ENCODE measurements at regions not wholly inside any gene's neighbourhood (a gene's known extent, or its start where the extent isn't known, plus 50 kb on each side); places are given as distances from the start of the nearest gene placed in this dataset.
A peak's percentile ranks its signal among the peaks of the same experiment; 100 is the strongest.

DNA sequence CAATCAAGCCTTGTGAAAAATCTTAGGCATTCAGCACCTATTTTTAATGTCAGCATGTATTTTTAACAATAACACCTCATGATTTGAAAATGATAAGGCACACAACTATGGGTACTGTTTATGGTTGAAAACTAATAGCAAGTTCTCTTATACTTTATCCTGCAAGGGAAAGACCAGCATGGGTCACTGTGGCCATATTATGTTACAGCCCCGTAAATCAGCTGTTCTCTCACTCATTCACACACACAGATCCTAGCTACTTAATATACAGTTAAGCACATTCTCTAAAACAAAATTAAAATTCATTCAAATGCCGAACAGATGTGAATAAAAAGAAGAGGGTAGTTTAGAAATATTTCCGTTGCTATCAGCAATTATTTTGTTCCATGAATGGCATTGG lies 224.4 kb downstream of the OGFRL1 start (continued):
- TF ChIP-seq YY1 (IDR thresholded peaks at IDR 0.05; ENCODE audit: low read depth, low read length): no peak
- TF ChIP-seq KDM1A (IDR thresholded peaks at IDR 0.05; ENCODE audit: borderline replicate concordance): no peak
- TF ChIP-seq, protein P1, sequence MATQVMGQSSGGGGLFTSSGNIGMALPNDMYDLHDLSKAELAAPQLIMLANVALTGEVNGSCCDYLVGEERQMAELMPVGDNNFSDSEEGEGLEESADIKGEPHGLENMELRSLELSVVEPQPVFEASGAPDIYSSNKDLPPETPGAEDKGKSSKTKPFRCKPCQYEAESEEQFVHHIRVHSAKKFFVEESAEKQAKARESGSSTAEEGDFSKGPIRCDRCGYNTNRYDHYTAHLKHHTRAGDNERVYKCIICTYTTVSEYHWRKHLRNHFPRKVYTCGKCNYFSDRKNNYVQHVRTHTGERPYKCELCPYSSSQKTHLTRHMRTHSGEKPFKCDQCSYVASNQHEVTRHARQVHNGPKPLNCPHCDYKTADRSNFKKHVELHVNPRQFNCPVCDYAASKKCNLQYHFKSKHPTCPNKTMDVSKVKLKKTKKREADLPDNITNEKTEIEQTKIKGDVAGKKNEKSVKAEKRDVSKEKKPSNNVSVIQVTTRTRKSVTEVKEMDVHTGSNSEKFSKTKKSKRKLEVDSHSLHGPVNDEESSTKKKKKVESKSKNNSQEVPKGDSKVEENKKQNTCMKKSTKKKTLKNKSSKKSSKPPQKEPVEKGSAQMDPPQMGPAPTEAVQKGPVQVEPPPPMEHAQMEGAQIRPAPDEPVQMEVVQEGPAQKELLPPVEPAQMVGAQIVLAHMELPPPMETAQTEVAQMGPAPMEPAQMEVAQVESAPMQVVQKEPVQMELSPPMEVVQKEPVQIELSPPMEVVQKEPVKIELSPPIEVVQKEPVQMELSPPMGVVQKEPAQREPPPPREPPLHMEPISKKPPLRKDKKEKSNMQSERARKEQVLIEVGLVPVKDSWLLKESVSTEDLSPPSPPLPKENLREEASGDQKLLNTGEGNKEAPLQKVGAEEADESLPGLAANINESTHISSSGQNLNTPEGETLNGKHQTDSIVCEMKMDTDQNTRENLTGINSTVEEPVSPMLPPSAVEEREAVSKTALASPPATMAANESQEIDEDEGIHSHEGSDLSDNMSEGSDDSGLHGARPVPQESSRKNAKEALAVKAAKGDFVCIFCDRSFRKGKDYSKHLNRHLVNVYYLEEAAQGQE (IDR thresholded peaks at IDR 0.05; ENCODE audit: low read depth, low read length): no peak
- no peak for TF ChIP-seq NFXL1 (IDR thresholded peaks at IDR 0.05; ENCODE audit: borderline replicate concordance)
- no peak for TF ChIP-seq NR2C2 (IDR thresholded peaks at IDR 0.05; ENCODE audit: borderline replicate concordance, control insufficient read depth, insufficient read length, low read depth)
- TF ChIP-seq KAT2A (conservative IDR thresholded peaks at IDR 0.05; ENCODE audit: control insufficient read depth, low read depth, low read length): no peak
- no peak for TF ChIP-seq MEF2B (IDR thresholded peaks at IDR 0.05; ENCODE audit: partially characterized antibody, poor library complexity, severe bottlenecking)
- no peak for TF ChIP-seq FOS (IDR thresholded peaks at IDR 0.05; ENCODE audit: borderline replicate concordance, extremely low read depth, insufficient read length)

DNA sequence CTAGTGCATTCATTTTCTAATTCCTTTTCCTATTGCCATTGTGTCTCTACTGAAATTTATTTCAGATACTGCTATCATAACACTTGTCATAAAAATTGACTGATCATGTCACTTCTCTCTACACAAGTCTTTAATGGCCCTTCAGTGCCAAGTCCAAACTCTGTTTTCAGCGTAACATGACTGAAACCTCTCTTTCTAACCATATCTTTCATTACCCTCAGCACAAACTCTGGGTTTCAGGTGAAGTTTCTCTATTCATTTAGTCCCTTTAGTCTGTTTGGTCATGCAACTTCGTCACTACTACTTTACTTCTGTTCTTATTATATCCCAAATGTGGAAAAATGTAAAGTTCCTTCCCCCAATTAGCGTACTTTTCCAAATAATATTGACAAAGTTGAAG lies 234.9 kb downstream of the OGFRL1 start:
- Histone ChIP-seq H3K36me3 (ENCODE audit: control insufficient read depth in 2 of 2, insufficient read depth in 2 of 2, low read length in 1 of 2) (no peaks in the 10 kb centered on the region), H3K27ac (ENCODE audit: control insufficient read depth, insufficient read depth) (no peak overlapping the region), H3K9ac (ENCODE audit: control insufficient read depth, insufficient read depth, low read length) (no peak overlapping the region), H2AFZ (ENCODE audit: control insufficient read depth, low read depth, low read length) (no peak overlapping the region), H3K4me2 (ENCODE audit: control insufficient read depth, insufficient read depth) (no peak overlapping the region), H4K20me1 (ENCODE audit: control insufficient read depth, insufficient read depth) (no peaks in the 10 kb centered on the region), H3K27me3 (replicated peaks in 1 of 2; ENCODE audit: control insufficient read depth in 2 of 2, insufficient read depth in 2 of 2, low read length in 1 of 2) (no peaks in the 10 kb centered on the region; a peak in 1 of 4 replicates), H3K4me1 (ENCODE audit: control insufficient read depth, insufficient read depth, low read length) (no peaks in the 10 kb centered on the region), H3K4me3 (no peak overlapping the region), H3K79me2 (ENCODE audit: control insufficient read depth, insufficient read depth, low read length) (no peaks in the 10 kb centered on the region), H3K9me3 (replicated peaks; ENCODE audit: control insufficient read depth, insufficient read depth, low read length) (no peaks in the 10 kb centered on the region)
- FAIRE-seq: no peak
- ChIA-PET SMC1A (ENCODE audit: uncharacterized antibody, unreplicated experiment) (no interaction called here), CTCF (no interaction called here), POLR2A (no interaction called here), RAD21 (ENCODE audit: unreplicated experiment) (no interaction called here)
- no peak for DNase-seq (ENCODE audit: low read depth, low spot score)
- in situ Hi-C loops (cut with MboI): no loop called here
- no TSS peak for BruUV-seq (replicated peaks)
- intact Hi-C loops (cut with micrococcal nuclease; ENCODE audit: unreplicated experiment): no loop called here
- WGBS (ENCODE audit: insufficient coverage, insufficient replicate concordance, low lambda C conversion rate, missing lambda C conversion rate): 9% methylated on average over 3 of the region's 3 CpGs
- peak; percentile 46 for ATAC-seq
- no peak for TF ChIP-seq IKZF1 (conservative IDR thresholded peaks at IDR 0.05)
- TF ChIP-seq SUZ12 (IDR thresholded peaks at IDR 0.05; ENCODE audit: unreplicated experiment): no peak
- no peak for TF ChIP-seq KDM1A (IDR thresholded peaks at IDR 0.05; ENCODE audit: borderline replicate concordance)
- no peak for TF ChIP-seq KAT2A (conservative IDR thresholded peaks at IDR 0.05; ENCODE audit: control insufficient read depth, low read depth, low read length)
- TF ChIP-seq, protein P2, sequence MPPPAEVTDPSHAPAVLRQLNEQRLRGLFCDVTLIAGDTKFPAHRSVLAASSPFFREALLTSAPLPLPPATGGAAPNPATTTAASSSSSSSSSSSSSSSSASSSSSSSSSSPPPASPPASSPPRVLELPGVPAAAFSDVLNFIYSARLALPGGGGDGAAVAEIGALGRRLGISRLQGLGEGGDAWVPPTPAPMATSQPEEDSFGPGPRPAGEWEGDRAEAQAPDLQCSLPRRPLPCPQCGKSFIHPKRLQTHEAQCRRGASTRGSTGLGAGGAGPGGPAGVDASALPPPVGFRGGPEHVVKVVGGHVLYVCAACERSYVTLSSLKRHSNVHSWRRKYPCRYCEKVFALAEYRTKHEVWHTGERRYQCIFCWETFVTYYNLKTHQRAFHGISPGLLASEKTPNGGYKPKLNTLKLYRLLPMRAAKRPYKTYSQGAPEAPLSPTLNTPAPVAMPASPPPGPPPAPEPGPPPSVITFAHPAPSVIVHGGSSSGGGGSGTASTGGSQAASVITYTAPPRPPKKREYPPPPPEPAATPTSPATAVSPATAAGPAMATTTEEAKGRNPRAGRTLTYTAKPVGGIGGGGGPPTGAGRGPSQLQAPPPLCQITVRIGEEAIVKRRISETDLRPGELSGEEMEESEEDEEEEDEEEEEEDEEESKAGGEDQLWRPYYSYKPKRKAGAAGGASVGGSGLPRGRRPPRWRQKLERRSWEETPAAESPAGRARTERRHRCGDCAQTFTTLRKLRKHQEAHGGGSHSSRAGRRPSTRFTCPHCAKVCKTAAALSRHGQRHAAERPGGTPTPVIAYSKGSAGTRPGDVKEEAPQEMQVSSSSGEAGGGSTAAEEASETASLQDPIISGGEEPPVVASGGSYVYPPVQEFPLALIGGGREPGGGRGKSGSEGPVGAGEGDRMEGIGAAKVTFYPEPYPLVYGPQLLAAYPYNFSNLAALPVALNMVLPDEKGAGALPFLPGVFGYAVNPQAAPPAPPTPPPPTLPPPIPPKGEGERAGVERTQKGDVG (CRISPR knock-in tag; IDR thresholded peaks at IDR 0.05): no peak
- TF ChIP-seq, protein P3, sequence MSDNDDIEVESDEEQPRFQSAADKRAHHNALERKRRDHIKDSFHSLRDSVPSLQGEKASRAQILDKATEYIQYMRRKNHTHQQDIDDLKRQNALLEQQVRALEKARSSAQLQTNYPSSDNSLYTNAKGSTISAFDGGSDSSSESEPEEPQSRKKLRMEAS (IDR thresholded peaks at IDR 0.05; ENCODE audit: low read depth, low read length): no peak
- no peak for TF ChIP-seq CREB1 (IDR thresholded peaks at IDR 0.05; ENCODE audit: low read depth)
- TF ChIP-seq FOS (IDR thresholded peaks at IDR 0.05; ENCODE audit: borderline replicate concordance, extremely low read depth, insufficient read length): no peak
- TF ChIP-seq, protein P4, sequence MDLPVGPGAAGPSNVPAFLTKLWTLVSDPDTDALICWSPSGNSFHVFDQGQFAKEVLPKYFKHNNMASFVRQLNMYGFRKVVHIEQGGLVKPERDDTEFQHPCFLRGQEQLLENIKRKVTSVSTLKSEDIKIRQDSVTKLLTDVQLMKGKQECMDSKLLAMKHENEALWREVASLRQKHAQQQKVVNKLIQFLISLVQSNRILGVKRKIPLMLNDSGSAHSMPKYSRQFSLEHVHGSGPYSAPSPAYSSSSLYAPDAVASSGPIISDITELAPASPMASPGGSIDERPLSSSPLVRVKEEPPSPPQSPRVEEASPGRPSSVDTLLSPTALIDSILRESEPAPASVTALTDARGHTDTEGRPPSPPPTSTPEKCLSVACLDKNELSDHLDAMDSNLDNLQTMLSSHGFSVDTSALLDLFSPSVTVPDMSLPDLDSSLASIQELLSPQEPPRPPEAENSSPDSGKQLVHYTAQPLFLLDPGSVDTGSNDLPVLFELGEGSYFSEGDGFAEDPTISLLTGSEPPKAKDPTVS (IDR thresholded peaks at IDR 0.05; ENCODE audit: low read depth, low read length): no peak
